Tibial nerve (tissue), 3 donors: ENCODE measurements at regions not wholly inside any gene's neighbourhood (a gene's known extent, or its start where the extent isn't known, plus 50 kb on each side); places are given as distances from the start of the nearest gene placed in this dataset.

Experiments used
- POLR2A ChIP-seq, 2 donors: fragments of 450-650 bp; IDR thresholded peaks; one replicate each; pipeline ENCODE4 v1.6.1; 2017; ENCODE audit warnings: antibody characterized with exemption in 2 of 2, mild to moderate bottlenecking in 2 of 2, moderate library complexity in 2 of 2
- TF ChIP-seq, protein P1 (sequence below), 5 experiments: fragments of 200-600 bp in 3 of 5; fragments of 450-650 bp in 2 of 5; sonication (generic) in 3 of 5; IDR thresholded peaks; one replicate each; pipeline ENCODE4 v1.5.1; 2016 to 2019; ENCODE audit warnings: antibody characterized with exemption in 5 of 5, mild to moderate bottlenecking in 3 of 5, moderate library complexity in 2 of 5

DNA sequence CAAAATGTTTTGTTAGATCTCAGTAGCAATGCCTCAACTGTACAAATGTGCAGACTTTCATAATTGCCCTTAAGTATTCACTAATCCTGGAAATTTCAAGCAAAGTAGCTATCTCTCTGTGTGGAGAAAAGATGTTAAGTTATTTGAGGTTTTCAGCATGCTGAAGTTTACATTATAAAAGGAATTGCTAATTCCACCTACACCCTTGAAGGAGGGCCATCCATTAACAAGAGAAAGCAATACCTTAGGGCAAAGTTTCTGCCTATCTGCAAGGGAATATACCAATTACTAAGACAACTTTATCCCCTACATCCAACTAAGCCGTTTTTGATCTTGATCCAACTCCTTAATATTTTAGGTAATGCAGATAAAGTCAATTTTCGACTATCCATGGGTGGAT lies 380.7 kb upstream of the BTBD3 start:
- TF ChIP-seq POLR2A (IDR thresholded peaks at IDR 0.05), result no peak
- TF ChIP-seq, protein P1, sequence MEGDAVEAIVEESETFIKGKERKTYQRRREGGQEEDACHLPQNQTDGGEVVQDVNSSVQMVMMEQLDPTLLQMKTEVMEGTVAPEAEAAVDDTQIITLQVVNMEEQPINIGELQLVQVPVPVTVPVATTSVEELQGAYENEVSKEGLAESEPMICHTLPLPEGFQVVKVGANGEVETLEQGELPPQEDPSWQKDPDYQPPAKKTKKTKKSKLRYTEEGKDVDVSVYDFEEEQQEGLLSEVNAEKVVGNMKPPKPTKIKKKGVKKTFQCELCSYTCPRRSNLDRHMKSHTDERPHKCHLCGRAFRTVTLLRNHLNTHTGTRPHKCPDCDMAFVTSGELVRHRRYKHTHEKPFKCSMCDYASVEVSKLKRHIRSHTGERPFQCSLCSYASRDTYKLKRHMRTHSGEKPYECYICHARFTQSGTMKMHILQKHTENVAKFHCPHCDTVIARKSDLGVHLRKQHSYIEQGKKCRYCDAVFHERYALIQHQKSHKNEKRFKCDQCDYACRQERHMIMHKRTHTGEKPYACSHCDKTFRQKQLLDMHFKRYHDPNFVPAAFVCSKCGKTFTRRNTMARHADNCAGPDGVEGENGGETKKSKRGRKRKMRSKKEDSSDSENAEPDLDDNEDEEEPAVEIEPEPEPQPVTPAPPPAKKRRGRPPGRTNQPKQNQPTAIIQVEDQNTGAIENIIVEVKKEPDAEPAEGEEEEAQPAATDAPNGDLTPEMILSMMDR (IDR thresholded peaks at IDR 0.05), result no peak
